AG04450 (cell line): ENCODE measurements at regions not wholly inside any gene's neighbourhood (a gene's known extent, or its start where the extent isn't known, plus 50 kb on each side); places are given as distances from the start of the nearest gene placed in this dataset.
A peak's percentile ranks its signal among the peaks of the same experiment; 100 is the strongest.

Experiments
- CTCF ChIA-PET: fragments of 300-600, 350-600 bp; formaldehyde crosslinking; extraction: SDS; loops from one replicate; lab custom pipeline; 2022; ENCODE audit warnings: antibody characterized with exemption, inconsistent platforms; lab: Charles Lee
- POLR2A ChIA-PET: fragments of 350-600 bp; formaldehyde crosslinking; extraction: SDS; loops from one replicate; lab custom pipeline; 2021; ENCODE audit warnings: antibody characterized with exemption, inconsistent platforms; lab: Yijun Ruan, JAX
- DNase-seq: peaks from one replicate; pipeline ENCODE4 v3.0.0-alpha.2; 2011; ENCODE audit warnings: low read depth, low spot score
- H3K27ac ChIP-seq: one replicate; pipeline ENCODE4 v1.5.1; 2012; ENCODE audit warnings: low read depth, low read length, control low read depth
- H3K27me3 ChIP-seq: one replicate; pipeline ENCODE4 v1.6.0; 2012; ENCODE audit warnings: low read length; ENCODE audit not compliant: control insufficient read depth, insufficient read depth
- H3K4me3 ChIP-seq: 2 replicates; pipeline ENCODE4 v1.5.1; 2011; ENCODE audit warnings: mild to moderate bottlenecking, low read depth, low read length, control low read depth
- H3K9me3 ChIP-seq: 2 replicates; pipeline ENCODE4 v1.5.1; 2012; ENCODE audit warnings: low read length; ENCODE audit not compliant: control insufficient read depth, insufficient read depth
- TF ChIP-seq, protein P1 (sequence below): IDR thresholded peaks from 2 replicates; pipeline ENCODE4 v1.5.1; 2011; ENCODE audit warnings: low read depth, low read length, control low read depth, inconsistent platforms

DNA sequence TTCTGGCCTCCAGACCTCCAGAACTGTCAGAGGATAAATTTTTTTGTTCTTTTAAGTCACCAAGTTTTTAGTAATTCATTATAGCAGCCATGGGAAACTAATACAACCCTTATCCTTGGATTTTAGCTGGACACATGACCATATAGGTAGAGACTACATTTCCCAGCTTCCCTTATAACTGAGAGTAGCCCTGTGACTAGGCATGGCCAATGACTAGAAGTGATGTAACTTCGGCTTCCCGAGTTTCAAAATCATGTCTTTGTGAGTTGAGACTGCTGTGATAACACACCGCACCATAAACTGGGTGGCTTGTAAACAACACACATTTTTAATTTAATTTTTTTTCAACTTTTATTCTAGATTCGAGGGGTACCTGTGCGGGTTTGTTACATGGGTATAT, 134.0 kb upstream of the SERTAD2 start:
- Histone ChIP-seq H3K9me3 (peaks cover 4% of the 10 kb centered on the region; the same call in 1 of the 2 replicates), H3K4me3 (no peak overlapping the region), H3K27me3 (no peaks in the 10 kb centered on the region), H3K27ac (no peak overlapping the region)
- TF ChIP-seq, protein P1, sequence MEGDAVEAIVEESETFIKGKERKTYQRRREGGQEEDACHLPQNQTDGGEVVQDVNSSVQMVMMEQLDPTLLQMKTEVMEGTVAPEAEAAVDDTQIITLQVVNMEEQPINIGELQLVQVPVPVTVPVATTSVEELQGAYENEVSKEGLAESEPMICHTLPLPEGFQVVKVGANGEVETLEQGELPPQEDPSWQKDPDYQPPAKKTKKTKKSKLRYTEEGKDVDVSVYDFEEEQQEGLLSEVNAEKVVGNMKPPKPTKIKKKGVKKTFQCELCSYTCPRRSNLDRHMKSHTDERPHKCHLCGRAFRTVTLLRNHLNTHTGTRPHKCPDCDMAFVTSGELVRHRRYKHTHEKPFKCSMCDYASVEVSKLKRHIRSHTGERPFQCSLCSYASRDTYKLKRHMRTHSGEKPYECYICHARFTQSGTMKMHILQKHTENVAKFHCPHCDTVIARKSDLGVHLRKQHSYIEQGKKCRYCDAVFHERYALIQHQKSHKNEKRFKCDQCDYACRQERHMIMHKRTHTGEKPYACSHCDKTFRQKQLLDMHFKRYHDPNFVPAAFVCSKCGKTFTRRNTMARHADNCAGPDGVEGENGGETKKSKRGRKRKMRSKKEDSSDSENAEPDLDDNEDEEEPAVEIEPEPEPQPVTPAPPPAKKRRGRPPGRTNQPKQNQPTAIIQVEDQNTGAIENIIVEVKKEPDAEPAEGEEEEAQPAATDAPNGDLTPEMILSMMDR: no peak
- no peak for DNase-seq
- ChIA-PET POLR2A (no interaction called here), CTCF (no interaction called here)

DNA sequence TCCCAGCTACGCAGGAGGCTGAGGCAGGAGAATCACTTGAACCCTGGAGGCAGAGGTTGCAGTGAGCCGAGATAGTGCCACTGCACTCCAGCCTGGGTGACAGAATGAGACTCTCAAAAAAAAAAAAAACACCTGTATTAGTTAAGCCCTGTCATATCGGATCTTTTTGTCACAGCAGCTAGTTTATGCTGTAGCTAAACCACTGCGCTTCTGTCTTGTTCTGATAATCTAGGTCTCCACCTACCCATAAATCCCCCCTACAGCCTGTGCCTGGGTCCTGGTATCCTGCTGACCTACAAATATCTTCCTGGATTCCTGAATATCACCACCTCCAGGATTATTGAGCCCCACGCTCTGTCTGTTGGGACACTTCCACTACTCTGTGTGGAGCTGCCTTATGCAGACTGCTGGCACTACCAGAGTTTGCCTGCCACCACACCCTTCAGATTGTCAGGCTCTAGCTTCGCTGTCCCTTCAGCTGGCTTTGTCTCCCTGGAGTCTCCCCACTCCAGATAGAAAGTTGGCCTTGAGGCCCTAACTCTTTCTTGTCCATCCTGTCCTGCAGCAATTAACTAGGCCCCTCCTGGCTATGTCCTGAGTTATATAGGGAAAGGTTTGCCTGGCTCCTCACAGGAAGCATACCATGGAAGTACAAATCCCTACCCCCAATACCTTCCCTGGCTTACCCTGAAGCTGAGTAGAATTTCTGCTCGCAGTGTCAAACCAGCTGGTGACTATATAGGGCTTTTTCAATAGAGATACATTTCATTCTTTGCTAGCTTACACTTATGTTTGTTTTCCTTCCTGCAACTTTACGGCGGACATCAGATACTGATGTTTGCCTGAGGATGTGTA, 136.0 kb upstream of the SERTAD2 start:
- H3K4me3 ChIP-seq: no peak overlapping the region
- H3K27ac ChIP-seq: no peak overlapping the region
- H3K9me3 ChIP-seq: no peaks in the 10 kb centered on the region
- ChIA-PET CTCF (interaction anchor here (0.9 to 1.2 kb wide), 2 partner anchors 143 to 144 kb away, joined by 3 read pairs; no protein-coding TSS in a partner anchor), POLR2A (interaction anchor here (1.2 kb wide), 1 partner anchor 10 kb away, joined by 3 read pairs; no protein-coding TSS in a partner anchor)
- no peak for DNase-seq
- TF ChIP-seq, protein P1: no peak
- no peaks in the 10 kb centered on the region for H3K27me3 ChIP-seq

DNA sequence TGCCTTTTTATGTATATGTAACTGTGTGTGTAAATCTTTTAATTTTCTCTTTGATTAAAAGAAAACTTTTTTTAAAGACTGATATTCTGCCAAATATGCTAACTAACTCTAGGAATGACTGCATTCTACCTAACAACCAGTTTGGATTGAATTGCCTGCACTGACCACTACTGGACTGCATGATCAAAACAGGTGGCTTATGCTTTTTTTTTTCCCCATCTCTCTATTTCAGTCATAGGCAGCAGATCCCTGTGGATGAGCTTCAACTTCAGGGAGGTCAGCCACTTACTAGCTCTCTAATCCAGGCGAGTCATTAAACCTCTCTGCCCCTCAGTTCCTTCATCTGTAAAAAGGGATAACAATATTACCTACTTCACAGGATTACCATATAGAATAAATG, 138.6 kb upstream of the SERTAD2 start:
- H3K4me3 ChIP-seq: no peak overlapping the region
- no peak for DNase-seq
- POLR2A ChIA-PET: interaction anchor here (0.6 kb wide), 1 partner anchor 72 kb away, joined by 7 read pairs; no protein-coding TSS in a partner anchor
- no peaks in the 10 kb centered on the region for H3K9me3 ChIP-seq
- no peak overlapping the region for H3K27ac ChIP-seq
- CTCF ChIA-PET: no interaction called here
- TF ChIP-seq, protein P1: 0 out of 2 replicates have a peak, but pooled peaks have one; percentile 18
- H3K27me3 ChIP-seq: peaks cover 3% of the 10 kb centered on the region

DNA sequence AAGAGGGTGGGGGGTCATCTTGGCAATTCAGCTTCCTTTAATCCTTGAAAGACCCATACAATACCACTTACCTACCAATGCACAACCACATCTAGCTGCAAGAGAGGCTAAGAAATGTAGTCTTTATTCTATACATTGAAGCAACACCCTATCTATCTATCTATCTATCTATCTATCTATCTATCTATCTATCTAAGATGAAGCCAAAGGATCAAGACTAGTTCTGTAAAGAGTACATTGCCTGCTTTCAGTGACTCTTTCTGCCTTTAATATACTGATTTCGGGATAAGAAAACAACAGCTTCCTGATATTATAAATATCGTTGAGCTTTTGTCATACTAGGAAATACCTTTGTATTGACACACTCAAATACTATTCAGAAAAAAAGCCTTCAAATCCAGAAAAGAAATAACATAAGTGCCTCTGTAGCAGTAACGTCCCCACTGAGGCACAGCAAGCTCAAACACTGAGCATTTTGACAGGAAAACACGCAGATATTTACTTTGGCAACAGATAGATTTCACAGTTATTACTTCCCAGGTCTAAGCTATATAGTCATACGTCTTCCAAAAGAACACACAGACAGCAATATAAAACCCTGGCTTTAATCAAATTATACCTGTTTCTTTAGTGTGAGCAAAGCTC, 139.4 kb upstream of the SERTAD2 start:
- no peak for DNase-seq
- H3K27me3 ChIP-seq: peaks cover 3% of the 10 kb centered on the region
- CTCF ChIA-PET: interaction anchor here (0.6 to 0.8 kb wide), 3 partner anchors 10 to 139 kb away, joined by 3 read pairs; partner anchors contain the start of gene SERTAD2
- TF ChIP-seq, protein P1: no peak
- no peaks in the 10 kb centered on the region for H3K9me3 ChIP-seq
- no peak overlapping the region for H3K27ac ChIP-seq
- POLR2A ChIA-PET: no interaction called here
- no peak overlapping the region for H3K4me3 ChIP-seq
